ENCODE measurements at regions not wholly inside any gene's neighbourhood (a gene's known extent, or its start where the extent isn't known, plus 50 kb on each side); places are given as distances from the start of the nearest gene placed in this dataset.

DNA sequence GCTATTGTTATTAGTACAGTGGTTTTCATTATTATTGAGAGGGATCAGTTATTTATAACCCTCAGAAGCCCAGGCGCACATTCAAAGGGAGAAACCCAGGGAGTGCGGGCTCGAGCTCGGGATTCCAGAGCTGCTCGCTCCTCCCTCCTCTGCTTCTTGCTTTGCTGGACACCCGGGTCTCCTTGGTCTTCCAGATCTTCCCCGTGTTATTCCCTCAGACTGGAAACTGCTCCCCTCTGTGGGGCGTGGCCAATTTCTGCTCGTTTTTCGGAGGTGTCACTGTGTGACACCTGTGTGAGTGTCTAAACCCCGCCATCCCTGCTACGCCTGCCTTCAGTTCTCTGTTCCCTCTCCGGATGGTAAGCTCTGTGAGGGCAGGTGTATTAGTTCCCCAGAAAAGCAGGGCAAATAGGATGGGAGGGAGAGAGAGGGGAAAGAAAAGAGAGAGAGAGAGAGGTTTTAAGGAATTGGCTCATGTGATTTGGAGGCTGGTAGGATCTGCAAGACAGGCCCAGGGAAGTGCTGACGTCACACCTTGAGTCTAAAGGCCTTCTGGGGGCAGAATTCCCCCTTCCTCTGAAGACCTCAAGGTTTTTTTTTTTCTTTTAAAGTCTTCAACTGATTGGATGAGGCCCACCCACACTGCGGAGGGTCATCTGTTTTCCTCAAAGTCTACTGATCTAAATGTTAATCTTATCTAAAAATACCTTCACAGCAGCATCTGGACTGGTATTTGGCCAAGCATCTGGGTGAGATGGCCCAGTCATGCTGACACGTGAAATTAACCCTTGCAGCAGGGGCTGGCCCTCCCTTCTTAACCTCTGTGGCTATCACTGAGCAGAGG lies 457.3 kb upstream of the ID2 start:
- Histone ChIP-seq H3K27me3 (replicated peaks; ENCODE audit: control insufficient read depth, insufficient read depth, low read length) (no peaks in the 10 kb centered on the region), H3K36me3 (ENCODE audit: control insufficient read depth, insufficient read depth, low read length) (no peaks in the 10 kb centered on the region), H3K4me1 (no peaks in the 10 kb centered on the region), H3K9me3 (no peaks in the 10 kb centered on the region), H3K4me3 (ENCODE audit: low read depth, low read length) (no peak overlapping the region)
- H3K4me1 Mint-ChIP-seq (ENCODE audit: low read depth, unreplicated experiment) = no peaks in the 10 kb centered on the region
- H3K4me3 Mint-ChIP-seq (ENCODE audit: unreplicated experiment) = no peak overlapping the region
- H3K36me3 Mint-ChIP-seq (ENCODE audit: insufficient read depth, unreplicated experiment) = no peaks in the 10 kb centered on the region
- ChIA-PET POLR2A (no interaction called here), CTCF (no interaction called here)
- no peak overlapping the region for H3K27ac Mint-ChIP-seq (ENCODE audit: unreplicated experiment)
- no TSS peak for BruUV-seq (replicated peaks)
- intact Hi-C loops (cut with micrococcal nuclease; ENCODE audit: unreplicated experiment) = no loop called here
- no peaks in the 10 kb centered on the region for H3K27me3 Mint-ChIP-seq (ENCODE audit: insufficient read depth, unreplicated experiment)
- H3K9me3 Mint-ChIP-seq (ENCODE audit: unreplicated experiment) = no peaks in the 10 kb centered on the region
- TF ChIP-seq, protein P1, sequence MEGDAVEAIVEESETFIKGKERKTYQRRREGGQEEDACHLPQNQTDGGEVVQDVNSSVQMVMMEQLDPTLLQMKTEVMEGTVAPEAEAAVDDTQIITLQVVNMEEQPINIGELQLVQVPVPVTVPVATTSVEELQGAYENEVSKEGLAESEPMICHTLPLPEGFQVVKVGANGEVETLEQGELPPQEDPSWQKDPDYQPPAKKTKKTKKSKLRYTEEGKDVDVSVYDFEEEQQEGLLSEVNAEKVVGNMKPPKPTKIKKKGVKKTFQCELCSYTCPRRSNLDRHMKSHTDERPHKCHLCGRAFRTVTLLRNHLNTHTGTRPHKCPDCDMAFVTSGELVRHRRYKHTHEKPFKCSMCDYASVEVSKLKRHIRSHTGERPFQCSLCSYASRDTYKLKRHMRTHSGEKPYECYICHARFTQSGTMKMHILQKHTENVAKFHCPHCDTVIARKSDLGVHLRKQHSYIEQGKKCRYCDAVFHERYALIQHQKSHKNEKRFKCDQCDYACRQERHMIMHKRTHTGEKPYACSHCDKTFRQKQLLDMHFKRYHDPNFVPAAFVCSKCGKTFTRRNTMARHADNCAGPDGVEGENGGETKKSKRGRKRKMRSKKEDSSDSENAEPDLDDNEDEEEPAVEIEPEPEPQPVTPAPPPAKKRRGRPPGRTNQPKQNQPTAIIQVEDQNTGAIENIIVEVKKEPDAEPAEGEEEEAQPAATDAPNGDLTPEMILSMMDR (IDR thresholded peaks at IDR 0.05; ENCODE audit: insufficient read depth in 1 of 2, low read depth in 1 of 2, low read length in 1 of 2, severe bottlenecking in 1 of 2, unreplicated experiment in 1 of 2) = no peak
- no peak for DNase-seq

DNA sequence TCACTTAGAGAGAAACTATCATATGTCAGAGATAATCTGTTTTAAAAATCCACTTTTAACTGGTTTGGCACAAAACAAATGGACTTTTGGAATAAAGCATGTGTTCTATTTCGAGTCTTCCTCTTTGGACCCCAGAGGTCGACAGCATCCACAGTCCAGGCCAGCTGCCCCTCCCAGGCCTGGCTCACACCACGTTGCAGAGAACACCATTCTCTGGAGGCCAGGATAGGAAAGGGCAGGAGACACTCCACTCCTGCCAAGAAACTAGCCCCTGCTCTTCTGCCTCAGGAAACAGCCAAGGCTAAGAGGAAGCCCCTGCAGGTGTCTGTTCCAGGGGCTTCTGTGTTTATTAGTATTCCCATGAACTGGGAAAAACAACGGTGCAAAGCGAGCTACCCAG lies 456.6 kb upstream of the ID2 start:
- H3K4me3 Mint-ChIP-seq (ENCODE audit: unreplicated experiment) = no peak overlapping the region
- H3K27ac Mint-ChIP-seq (ENCODE audit: unreplicated experiment) = no peak overlapping the region
- no peaks in the 10 kb centered on the region for H3K36me3 Mint-ChIP-seq (ENCODE audit: insufficient read depth, unreplicated experiment)
- Histone ChIP-seq H3K4me1 (no peaks in the 10 kb centered on the region), H3K4me3 (ENCODE audit: low read depth, low read length) (no peak overlapping the region), H3K27me3 (replicated peaks; ENCODE audit: control insufficient read depth, insufficient read depth, low read length) (no peaks in the 10 kb centered on the region), H3K36me3 (ENCODE audit: control insufficient read depth, insufficient read depth, low read length) (no peaks in the 10 kb centered on the region), H3K9me3 (no peaks in the 10 kb centered on the region)
- H3K27me3 Mint-ChIP-seq (ENCODE audit: insufficient read depth, unreplicated experiment) = no peaks in the 10 kb centered on the region
- DNase-seq = no peak
- H3K9me3 Mint-ChIP-seq (ENCODE audit: unreplicated experiment) = no peaks in the 10 kb centered on the region
- ChIA-PET CTCF (no interaction called here), POLR2A (no interaction called here)
- TF ChIP-seq, protein P1 (IDR thresholded peaks at IDR 0.05; ENCODE audit: insufficient read depth in 1 of 2, low read depth in 1 of 2, low read length in 1 of 2, severe bottlenecking in 1 of 2, unreplicated experiment in 1 of 2) = no peak
- H3K4me1 Mint-ChIP-seq (ENCODE audit: low read depth, unreplicated experiment) = no peaks in the 10 kb centered on the region
- BruUV-seq (replicated peaks) = no TSS peak
- intact Hi-C loops (cut with micrococcal nuclease; ENCODE audit: unreplicated experiment) = no loop called here

DNA sequence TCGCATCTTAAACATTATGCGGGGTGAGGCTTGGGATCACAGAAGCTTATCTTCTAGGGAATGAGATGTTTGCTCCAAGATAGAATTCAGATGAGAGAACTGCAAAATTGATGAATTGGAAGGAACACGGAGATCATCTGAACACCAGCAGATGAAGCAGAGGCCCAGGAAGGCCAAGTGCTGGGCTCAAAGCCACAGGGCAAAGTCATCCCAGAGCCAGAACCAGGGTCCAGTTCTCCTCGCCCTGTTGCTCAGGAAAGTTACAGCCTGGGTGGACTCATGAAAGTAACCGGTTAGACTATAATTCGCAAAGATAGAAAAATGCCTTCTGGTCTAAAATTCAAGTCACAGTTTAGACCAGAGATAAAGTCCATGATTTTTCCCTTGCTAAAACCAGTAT lies 456.1 kb upstream of the ID2 start:
- POLR2A ChIA-PET = no interaction called here
- H3K9me3 Mint-ChIP-seq (ENCODE audit: unreplicated experiment) = no peaks in the 10 kb centered on the region

More for the DNA sequence above, 456.1 kb upstream of the ID2 start:
- Histone ChIP-seq H3K27me3 (replicated peaks; ENCODE audit: control insufficient read depth, insufficient read depth, low read length) (no peaks in the 10 kb centered on the region), H3K4me1 (no peaks in the 10 kb centered on the region), H3K36me3 (ENCODE audit: control insufficient read depth, insufficient read depth, low read length) (no peaks in the 10 kb centered on the region), H3K9me3 (no peaks in the 10 kb centered on the region), H3K4me3 (ENCODE audit: low read depth, low read length) (no peak overlapping the region)
- CTCF ChIA-PET = no interaction called here
- Mint-ChIP-seq H3K36me3 (ENCODE audit: insufficient read depth, unreplicated experiment) (no peaks in the 10 kb centered on the region), H3K27ac (ENCODE audit: unreplicated experiment) (no peak overlapping the region), H3K4me3 (ENCODE audit: unreplicated experiment) (no peak overlapping the region), H3K4me1 (ENCODE audit: low read depth, unreplicated experiment) (no peaks in the 10 kb centered on the region), H3K27me3 (ENCODE audit: insufficient read depth, unreplicated experiment) (no peaks in the 10 kb centered on the region)
- intact Hi-C loops (cut with micrococcal nuclease; ENCODE audit: unreplicated experiment) = no loop called here
- TF ChIP-seq, protein P1 (IDR thresholded peaks at IDR 0.05; ENCODE audit: insufficient read depth in 1 of 2, low read depth in 1 of 2, low read length in 1 of 2, severe bottlenecking in 1 of 2, unreplicated experiment in 1 of 2) = no peak
- no TSS peak for BruUV-seq (replicated peaks)
- DNase-seq = no peak

Measured in Caco-2 (cell line).